Islet of Langerhans (tissue), 1 donor: ENCODE measurements at regions not wholly inside any gene's neighbourhood (a gene's known extent, or its start where the extent isn't known, plus 50 kb on each side); places are given as distances from the start of the nearest gene placed in this dataset.

Experiments
- FAIRE-seq: peaks from one replicate; lab custom pipeline; 2011; peaks lifted over from hg19 to GRCh38; lab: Jason Lieb, UNC

GRCh38 chr11:15585602-15586331, 471.0 kb downstream of the INSC start:
- no peak for FAIRE-seq

- no peak for FAIRE-seq
Observed at GRCh38 chr11:15586741-15587473, 472.2 kb downstream of the INSC start.

- no peak for FAIRE-seq
Observed at GRCh38 chr11:15589070-15589626, 474.4 kb downstream of the INSC start.

GRCh38 chr11:15590132-15590531, 475.4 kb downstream of the INSC start:
- no peak for FAIRE-seq

- FAIRE-seq, result no peak
Observed at GRCh38 chr11:15591112-15591537, 476.4 kb downstream of the INSC start.

- FAIRE-seq, result no peak
Observed at GRCh38 chr11:15594607-15595006, 479.9 kb downstream of the INSC start.

- no peak for FAIRE-seq
Observed at GRCh38 chr11:15599376-15599775, 484.7 kb downstream of the INSC start.

GRCh38 chr11:15602047-15602446, 487.3 kb downstream of the INSC start:
- no peak for FAIRE-seq

GRCh38 chr11:15602785-15603567, 488.3 kb downstream of the INSC start:
- no peak for FAIRE-seq

GRCh38 chr11:15605094-15605493, 490.4 kb downstream of the INSC start:
- no peak for FAIRE-seq

GRCh38 chr11:15607361-15608036, 492.8 kb downstream of the INSC start:
- FAIRE-seq, result no peak

- FAIRE-seq, result no peak
Observed at GRCh38 chr11:15609445-15609844, 494.7 kb downstream of the INSC start.

- FAIRE-seq, result no peak
Observed at GRCh38 chr11:15610881-15611280, 496.2 kb downstream of the INSC start.

GRCh38 chr11:15613251-15613650, 498.5 kb downstream of the INSC start:
- FAIRE-seq, result no peak

- no peak for FAIRE-seq
Observed at GRCh38 chr11:15613789-15614188, 499.1 kb downstream of the INSC start.

GRCh38 chr11:15615398-15616096, 500.8 kb downstream of the INSC start:
- FAIRE-seq, result no peak

GRCh38 chr11:15616130-15617105, 501.7 kb downstream of the INSC start:
- no peak for FAIRE-seq

GRCh38 chr11:15617126-15617525, 502.4 kb downstream of the INSC start:
- FAIRE-seq, result no peak

- FAIRE-seq, result no peak
Observed at GRCh38 chr11:15618583-15619032, 503.9 kb downstream of the INSC start.

- FAIRE-seq, result no peak
Observed at GRCh38 chr11:15621565-15621964, 506.8 kb downstream of the INSC start.
